DMS153 treated with DMSO at 0.1 percent for 48 hours (cell line): ENCODE measurements at regions not wholly inside any gene's neighbourhood (a gene's known extent, or its start where the extent isn't known, plus 50 kb on each side); places are given as distances from the start of the nearest gene placed in this dataset.
A peak's percentile ranks its signal among the peaks of the same experiment; 100 is the strongest.
"Not testable (repeated sequence)": the region's sequence is repeated elsewhere in the genome, so short reads cannot be mapped to it uniquely, and the experiment has no call there.

Experiments
- DNase-seq: peaks from one replicate; lab custom pipeline; 2025; ENCODE audit not compliant: unreplicated experiment; lab: John Stamatoyannopoulos, UW

- DNase-seq: no peak
Measured at GRCh38 chr2:51324051-51324450, 292.1 kb upstream of the NRXN1 start.

GRCh38 chr2:51322613-51323012, 290.7 kb upstream of the NRXN1 start:
- DNase-seq: no peak

- no peak for DNase-seq
Measured at GRCh38 chr2:51304311-51304710, 272.4 kb upstream of the NRXN1 start.

GRCh38 chr2:51301381-51301780, 269.4 kb upstream of the NRXN1 start:
- DNase-seq: no peak

- no peak for DNase-seq
Measured at GRCh38 chr2:51299370-51299769, 267.4 kb upstream of the NRXN1 start.

GRCh38 chr2:51297488-51297887, 265.6 kb upstream of the NRXN1 start:
- no peak for DNase-seq

- DNase-seq: no peak
Measured at GRCh38 chr2:51293566-51294200, 261.8 kb upstream of the NRXN1 start.

GRCh38 chr2:51291762-51292551, 260.0 kb upstream of the NRXN1 start:
- no peak for DNase-seq

- no peak for DNase-seq
Measured at GRCh38 chr2:51290725-51291124, 258.8 kb upstream of the NRXN1 start.

GRCh38 chr2:51289045-51289444, 257.1 kb upstream of the NRXN1 start:
- DNase-seq: no peak

GRCh38 chr2:51268191-51268590, 236.3 kb upstream of the NRXN1 start:
- DNase-seq: no peak

- no peak for DNase-seq
Measured at GRCh38 chr2:51265539-51265938, 233.6 kb upstream of the NRXN1 start.

GRCh38 chr2:51263951-51264350, 232.0 kb upstream of the NRXN1 start:
- peak; percentile 41 for DNase-seq

- DNase-seq: not testable (repeated sequence)
Measured at GRCh38 chr2:51263101-51263500, 231.2 kb upstream of the NRXN1 start.

GRCh38 chr2:51258301-51258700, 226.4 kb upstream of the NRXN1 start:
- DNase-seq: no peak

GRCh38 chr2:51256736-51257135, 224.8 kb upstream of the NRXN1 start:
- no peak for DNase-seq

GRCh38 chr2:51251356-51251755, 219.4 kb upstream of the NRXN1 start:
- DNase-seq: no peak

GRCh38 chr2:51247252-51247805, 215.4 kb upstream of the NRXN1 start:
- DNase-seq: no peak

- DNase-seq: no peak
Measured at GRCh38 chr2:51243892-51244535, 212.1 kb upstream of the NRXN1 start.

GRCh38 chr2:51237626-51238271, 205.8 kb upstream of the NRXN1 start:
- DNase-seq: no peak

- no peak for DNase-seq
Measured at GRCh38 chr2:51232027-51232426, 200.1 kb upstream of the NRXN1 start.
